ENCODE measurements at regions not wholly inside any gene's neighbourhood (a gene's known extent, or its start where the extent isn't known, plus 50 kb on each side); places are given as distances from the start of the nearest gene placed in this dataset.

DNA sequence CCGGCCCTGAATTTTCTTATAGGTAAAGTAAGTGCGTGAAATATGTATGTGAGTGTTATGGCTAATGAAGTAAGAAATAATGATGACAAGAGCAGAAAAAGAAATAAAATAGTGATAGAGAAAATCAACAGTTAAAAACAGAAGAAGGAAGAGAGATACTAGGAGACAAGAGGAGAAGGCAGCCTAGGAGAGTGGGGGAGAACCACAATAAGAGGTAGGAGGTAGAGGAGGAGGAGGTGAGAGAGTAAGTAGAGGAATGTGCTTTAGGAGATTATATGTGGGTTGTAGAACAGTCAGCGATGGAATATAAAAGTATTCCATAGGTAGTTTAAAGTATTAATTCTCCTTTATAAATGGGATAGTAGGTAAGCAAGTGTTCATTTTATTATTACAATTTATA is 861.5 kb upstream of the B3GALT2 start:
- TF ChIP-seq, protein P1, sequence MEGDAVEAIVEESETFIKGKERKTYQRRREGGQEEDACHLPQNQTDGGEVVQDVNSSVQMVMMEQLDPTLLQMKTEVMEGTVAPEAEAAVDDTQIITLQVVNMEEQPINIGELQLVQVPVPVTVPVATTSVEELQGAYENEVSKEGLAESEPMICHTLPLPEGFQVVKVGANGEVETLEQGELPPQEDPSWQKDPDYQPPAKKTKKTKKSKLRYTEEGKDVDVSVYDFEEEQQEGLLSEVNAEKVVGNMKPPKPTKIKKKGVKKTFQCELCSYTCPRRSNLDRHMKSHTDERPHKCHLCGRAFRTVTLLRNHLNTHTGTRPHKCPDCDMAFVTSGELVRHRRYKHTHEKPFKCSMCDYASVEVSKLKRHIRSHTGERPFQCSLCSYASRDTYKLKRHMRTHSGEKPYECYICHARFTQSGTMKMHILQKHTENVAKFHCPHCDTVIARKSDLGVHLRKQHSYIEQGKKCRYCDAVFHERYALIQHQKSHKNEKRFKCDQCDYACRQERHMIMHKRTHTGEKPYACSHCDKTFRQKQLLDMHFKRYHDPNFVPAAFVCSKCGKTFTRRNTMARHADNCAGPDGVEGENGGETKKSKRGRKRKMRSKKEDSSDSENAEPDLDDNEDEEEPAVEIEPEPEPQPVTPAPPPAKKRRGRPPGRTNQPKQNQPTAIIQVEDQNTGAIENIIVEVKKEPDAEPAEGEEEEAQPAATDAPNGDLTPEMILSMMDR (IDR thresholded peaks at IDR 0.05; ENCODE audit: low read length): no peak
- no peak for TF ChIP-seq EZH2 (IDR thresholded peaks at IDR 0.05; ENCODE audit: borderline replicate concordance, low read length)
